Stimulated activated naive CD8-positive, alpha-beta T cell treated with anti-CD3 and anti-CD28 coated beads, Interleukin-15, Interleukin-2, amounts not matched to agents 100 U/mL and 50 U/mL, for 24 hours (primary cell): ENCODE measurements at regions not wholly inside any gene's neighbourhood (a gene's known extent, or its start where the extent isn't known, plus 50 kb on each side); places are given as distances from the start of the nearest gene placed in this dataset.

Experiments used
- ATAC-seq: fragments of 150-1000 bp; cut with Tn5 transposase; one replicate; pipeline ENCODE4 v1.10.0; 2021
- DNase-seq: peaks from one replicate; pipeline ENCODE4 v3.0.0; 2021

DNA sequence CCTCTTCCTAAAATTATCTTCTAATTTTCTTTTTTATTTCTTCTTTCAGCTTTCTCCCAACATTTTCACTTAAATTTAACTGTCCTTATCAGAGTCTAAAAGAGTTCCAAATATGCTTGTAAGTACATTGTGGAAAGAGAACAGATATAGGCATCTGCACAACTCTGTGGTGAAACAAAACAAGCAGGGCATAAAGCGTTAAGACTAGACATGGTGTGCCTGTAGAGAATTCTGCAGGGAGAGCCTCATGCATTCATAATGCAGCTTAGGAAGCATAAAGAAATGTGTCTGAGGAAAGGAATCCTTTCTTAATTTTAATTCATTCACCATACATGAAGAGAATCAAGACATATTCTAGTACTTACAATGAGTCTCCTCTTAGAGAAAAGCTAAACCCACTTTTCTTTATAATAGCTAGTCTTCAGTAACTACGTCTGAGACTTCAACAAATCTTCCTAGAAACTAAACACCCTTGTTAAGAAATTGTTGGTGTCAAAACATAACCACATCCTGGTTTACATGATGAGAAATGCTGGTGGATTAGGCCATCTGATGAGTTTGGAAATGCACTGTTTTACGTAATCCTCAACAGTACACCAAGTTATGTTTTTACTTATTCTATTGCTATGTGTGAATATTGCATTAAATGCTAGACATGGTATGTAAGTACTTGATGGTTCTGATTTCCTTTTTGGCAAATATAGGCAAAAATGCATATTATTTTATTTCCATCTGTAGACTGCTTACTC, 307.8 kb upstream of the GIMD1 start:
- DNase-seq: no peak
- no peak for ATAC-seq

DNA sequence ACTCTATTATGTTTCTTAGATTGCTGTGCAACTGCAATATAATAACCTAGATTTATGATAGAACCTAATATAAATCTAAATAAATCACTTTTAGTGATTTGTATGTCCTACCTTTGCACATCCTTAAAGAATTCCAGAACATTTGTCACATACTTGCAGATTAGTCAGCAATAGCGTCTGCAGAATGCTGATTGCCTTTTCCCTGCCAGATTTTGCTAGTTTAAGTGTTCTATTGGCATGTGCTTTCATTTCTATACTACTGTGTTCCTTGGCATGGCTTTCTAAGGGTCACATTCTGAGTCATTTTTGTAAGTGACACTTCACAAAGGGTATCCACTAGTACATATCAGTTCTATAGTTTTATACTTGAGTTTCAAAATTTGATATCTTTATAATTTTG, 303.1 kb upstream of the GIMD1 start:
- no peak for ATAC-seq
- DNase-seq: no peak

DNA sequence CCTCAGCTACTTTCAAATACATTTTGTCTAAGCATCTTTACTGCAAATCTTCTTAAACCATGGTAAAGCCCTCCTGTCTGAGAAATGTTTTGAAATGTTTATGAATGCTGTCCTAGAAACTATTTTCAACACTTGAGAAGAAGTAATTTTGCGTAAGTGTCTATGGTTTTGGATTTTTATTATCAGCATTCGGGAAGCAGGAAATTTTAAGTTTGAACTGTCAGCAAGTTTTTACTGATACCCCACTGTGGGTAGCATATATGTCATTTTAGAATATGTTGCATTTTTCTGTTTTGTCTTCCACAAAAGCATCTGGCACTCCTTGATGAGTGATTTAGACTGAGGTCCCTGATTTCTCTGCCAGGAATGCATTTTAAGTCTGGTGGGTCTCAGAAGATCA, 302.4 kb upstream of the GIMD1 start:
- DNase-seq: no peak
- ATAC-seq: no peak

- no peak for DNase-seq
- ATAC-seq: no peak
Observed at GRCh38 chr4:106659371-106659770, 290.8 kb upstream of the GIMD1 start.

- DNase-seq (no peak), ATAC-seq (no peak)
Observed at GRCh38 chr4:106652095-106652494, 283.5 kb upstream of the GIMD1 start.

DNA sequence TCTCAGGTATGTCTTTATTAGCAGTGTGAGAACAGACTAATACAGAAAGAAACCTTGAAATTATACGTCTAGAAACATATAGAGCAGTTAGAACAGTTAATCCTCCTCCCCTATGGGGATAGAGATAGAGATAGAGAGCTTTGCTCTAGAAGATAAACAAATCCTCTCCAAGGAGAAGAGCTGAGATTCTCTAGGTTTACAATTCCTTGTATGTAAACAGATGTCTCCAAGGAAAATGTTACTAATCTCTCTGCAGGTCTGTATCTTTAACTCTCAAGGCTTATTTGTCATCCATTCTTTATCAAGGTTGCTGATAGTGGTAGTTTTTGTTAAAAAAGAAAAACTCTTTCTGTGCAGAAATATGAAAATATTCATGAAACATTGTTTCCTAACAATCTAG, 282.1 kb upstream of the GIMD1 start:
- DNase-seq (no peak), ATAC-seq (no peak)

DNA sequence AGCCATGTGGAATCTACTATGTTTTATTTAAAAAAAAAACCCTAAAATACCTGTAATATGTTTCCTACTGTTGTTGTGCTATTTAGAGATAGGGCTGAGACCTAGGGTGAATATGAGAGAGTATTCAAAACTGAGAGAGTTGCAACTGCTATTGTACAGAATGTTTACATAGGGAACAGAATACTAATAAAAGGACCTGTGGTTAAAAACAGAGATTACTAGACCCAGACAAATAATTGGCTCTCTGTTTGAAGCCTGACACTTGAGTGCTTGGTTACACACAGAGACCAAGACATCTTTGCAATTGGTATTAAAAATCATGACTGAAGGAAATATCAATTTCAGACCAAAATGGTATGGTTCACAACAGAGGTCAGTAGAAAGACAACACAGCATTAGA, 278.9 kb upstream of the GIMD1 start:
- ATAC-seq (no peak), DNase-seq (no peak)

- DNase-seq: no peak
- ATAC-seq: no peak
Observed at GRCh38 chr4:106629268-106629625, 260.7 kb upstream of the GIMD1 start.

GRCh38 chr4:106628586-106629267, 260.1 kb upstream of the GIMD1 start:
- no peak for ATAC-seq

GRCh38 chr4:106627051-106627450, 258.5 kb upstream of the GIMD1 start:
- ATAC-seq (no peak), DNase-seq (no peak)

More at GRCh38 chr4:106628586-106629267, 260.1 kb upstream of the GIMD1 start:
- no peak for DNase-seq

- DNase-seq (no peak), ATAC-seq (no peak)
Observed at GRCh38 chr4:106624671-106625070, 256.1 kb upstream of the GIMD1 start.

GRCh38 chr4:106618956-106619355, 250.4 kb upstream of the GIMD1 start:
- no peak for DNase-seq
- no peak for ATAC-seq

DNA sequence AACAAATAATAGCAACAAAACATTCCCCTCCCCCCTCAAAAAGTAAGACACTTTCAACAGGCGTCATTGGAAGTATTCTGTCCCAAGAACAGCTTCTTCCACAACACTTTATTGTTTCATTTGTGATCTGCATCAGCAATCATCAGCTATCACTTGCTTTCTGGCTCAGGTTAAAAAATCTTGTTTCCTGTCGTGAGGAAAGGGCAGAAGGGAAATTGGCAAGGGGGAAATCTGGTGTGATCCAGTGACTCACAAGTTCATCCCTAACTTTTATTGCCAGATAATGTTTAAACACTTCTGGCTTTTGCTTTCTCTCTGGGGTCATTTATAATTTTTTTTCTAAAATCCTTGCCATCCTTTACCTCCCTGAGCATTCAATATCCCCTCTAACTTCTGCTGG, 247.4 kb upstream of the GIMD1 start:
- no peak for DNase-seq
- ATAC-seq: no peak

GRCh38 chr4:106615410-106615945, 246.9 kb upstream of the GIMD1 start:
- DNase-seq (no peak), ATAC-seq (no peak)

GRCh38 chr4:106614441-106614840, 245.9 kb upstream of the GIMD1 start:
- ATAC-seq (no peak), DNase-seq (no peak)

DNA sequence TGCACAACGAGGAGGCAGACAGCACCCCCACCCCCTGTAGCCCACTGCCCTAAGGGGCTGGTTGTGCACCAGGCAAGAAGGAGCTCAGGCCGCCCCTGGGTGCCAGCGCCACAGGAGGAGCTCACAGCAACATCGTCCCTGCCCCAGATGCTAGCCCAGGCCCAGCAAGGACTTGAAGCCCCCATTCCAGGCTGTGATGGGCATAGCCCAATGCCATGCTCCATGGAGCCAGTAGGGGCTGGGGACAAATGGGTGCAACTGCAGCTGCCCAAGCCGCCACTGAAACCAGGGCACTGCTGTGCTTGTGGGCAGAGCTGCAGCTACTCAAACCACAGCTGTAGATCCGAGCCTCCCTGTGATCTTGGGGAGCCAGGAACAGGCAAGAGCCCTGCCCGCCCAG, 241.3 kb upstream of the GIMD1 start:
- ATAC-seq: no peak
- no peak for DNase-seq

- ATAC-seq (no peak), DNase-seq (no peak)
Observed at GRCh38 chr4:106607558-106607957, 239.0 kb upstream of the GIMD1 start.

GRCh38 chr4:106604319-106605051, 235.9 kb upstream of the GIMD1 start:
- ATAC-seq: no peak

DNA sequence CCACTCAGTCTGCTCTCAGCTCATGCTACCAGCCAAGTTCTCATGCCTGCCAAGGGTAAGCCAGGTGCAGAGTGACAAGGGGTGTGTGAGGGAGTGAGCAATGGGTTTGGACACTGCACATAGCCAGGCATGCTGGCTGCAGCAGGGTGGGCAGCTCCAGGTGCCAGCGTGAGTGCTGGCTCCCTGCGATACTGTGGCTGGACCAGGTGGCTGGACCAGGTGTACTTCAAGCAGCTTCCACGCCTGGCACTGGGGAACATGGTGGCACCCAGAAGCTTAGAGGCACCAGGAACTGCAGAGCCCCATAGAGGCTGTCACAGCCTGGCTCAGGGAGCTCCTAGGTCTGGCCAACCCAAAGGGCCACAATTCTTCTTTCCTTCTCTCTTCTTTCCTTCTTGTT, 234.9 kb upstream of the GIMD1 start:
- DNase-seq: no peak
- peak; percentile 19 for ATAC-seq

More at GRCh38 chr4:106604319-106605051, 235.9 kb upstream of the GIMD1 start:
- no peak for DNase-seq

- DNase-seq: no peak
- ATAC-seq: no peak
Observed at GRCh38 chr4:106602711-106603110, 234.1 kb upstream of the GIMD1 start.

GRCh38 chr4:106601519-106601918, 232.9 kb upstream of the GIMD1 start:
- no peak for DNase-seq
- no peak for ATAC-seq

GRCh38 chr4:106595906-106596305, 227.3 kb upstream of the GIMD1 start:
- DNase-seq (no peak), ATAC-seq (no peak)
